ENCODE measurements at regions not wholly inside any gene's neighbourhood (a gene's known extent, or its start where the extent isn't known, plus 50 kb on each side); places are given as distances from the start of the nearest gene placed in this dataset.
"Not testable (repeated sequence)": the region's sequence is repeated elsewhere in the genome, so short reads cannot be mapped to it uniquely, and the experiment has no call there.

DNA sequence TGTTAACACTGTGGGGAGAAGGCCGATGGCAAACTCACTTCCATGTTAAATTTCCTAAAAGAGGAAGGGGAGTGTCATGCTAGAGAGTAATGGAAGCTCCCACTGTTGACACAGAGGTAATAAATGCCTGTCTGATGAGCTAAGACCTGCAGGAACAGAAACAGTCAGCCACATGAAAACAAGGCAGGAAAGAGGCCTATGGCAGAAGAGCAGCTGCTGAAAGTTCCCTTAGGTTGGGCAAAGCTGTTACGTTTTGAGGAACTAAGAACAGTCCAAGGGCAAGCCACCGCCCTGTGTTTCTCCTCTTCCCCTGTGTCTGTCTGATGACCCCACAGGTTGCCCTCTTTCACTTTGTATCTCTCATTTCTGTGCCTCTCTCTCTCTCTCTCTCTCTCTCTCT, 422.6 kb downstream of the TMEM121 start:
- not testable (repeated sequence) for TF ChIP-seq CREB1 (CRISPR knock-in tag; IDR thresholded peaks at IDR 0.05; ENCODE audit: low read depth); EZH2 (IDR thresholded peaks at IDR 0.05; ENCODE audit: low read depth, unreplicated experiment); JUNB (IDR thresholded peaks at IDR 0.05; ENCODE audit: unreplicated experiment); EZH2phosphoT487 (IDR thresholded peaks at IDR 0.05; ENCODE audit: unreplicated experiment); POLR2AphosphoS5 (IDR thresholded peaks at IDR 0.05; ENCODE audit: low read depth); ZNF114 (CRISPR knock-in tag; IDR thresholded peaks at IDR 0.05); ZNF331 (CRISPR knock-in tag; IDR thresholded peaks at IDR 0.05; ENCODE audit: low read depth); NANOG (IDR thresholded peaks at IDR 0.05; ENCODE audit: borderline replicate concordance)
- TF ChIP-seq, protein P1, sequence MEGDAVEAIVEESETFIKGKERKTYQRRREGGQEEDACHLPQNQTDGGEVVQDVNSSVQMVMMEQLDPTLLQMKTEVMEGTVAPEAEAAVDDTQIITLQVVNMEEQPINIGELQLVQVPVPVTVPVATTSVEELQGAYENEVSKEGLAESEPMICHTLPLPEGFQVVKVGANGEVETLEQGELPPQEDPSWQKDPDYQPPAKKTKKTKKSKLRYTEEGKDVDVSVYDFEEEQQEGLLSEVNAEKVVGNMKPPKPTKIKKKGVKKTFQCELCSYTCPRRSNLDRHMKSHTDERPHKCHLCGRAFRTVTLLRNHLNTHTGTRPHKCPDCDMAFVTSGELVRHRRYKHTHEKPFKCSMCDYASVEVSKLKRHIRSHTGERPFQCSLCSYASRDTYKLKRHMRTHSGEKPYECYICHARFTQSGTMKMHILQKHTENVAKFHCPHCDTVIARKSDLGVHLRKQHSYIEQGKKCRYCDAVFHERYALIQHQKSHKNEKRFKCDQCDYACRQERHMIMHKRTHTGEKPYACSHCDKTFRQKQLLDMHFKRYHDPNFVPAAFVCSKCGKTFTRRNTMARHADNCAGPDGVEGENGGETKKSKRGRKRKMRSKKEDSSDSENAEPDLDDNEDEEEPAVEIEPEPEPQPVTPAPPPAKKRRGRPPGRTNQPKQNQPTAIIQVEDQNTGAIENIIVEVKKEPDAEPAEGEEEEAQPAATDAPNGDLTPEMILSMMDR (conservative IDR thresholded peaks at IDR 0.05; ENCODE audit: low read depth in 2 of 2) = not testable (repeated sequence)
- TF ChIP-seq, protein P2, sequence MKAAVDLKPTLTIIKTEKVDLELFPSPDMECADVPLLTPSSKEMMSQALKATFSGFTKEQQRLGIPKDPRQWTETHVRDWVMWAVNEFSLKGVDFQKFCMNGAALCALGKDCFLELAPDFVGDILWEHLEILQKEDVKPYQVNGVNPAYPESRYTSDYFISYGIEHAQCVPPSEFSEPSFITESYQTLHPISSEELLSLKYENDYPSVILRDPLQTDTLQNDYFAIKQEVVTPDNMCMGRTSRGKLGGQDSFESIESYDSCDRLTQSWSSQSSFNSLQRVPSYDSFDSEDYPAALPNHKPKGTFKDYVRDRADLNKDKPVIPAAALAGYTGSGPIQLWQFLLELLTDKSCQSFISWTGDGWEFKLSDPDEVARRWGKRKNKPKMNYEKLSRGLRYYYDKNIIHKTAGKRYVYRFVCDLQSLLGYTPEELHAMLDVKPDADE (IDR thresholded peaks at IDR 0.05) = not testable (repeated sequence)
- TF ChIP-seq, protein P3, sequence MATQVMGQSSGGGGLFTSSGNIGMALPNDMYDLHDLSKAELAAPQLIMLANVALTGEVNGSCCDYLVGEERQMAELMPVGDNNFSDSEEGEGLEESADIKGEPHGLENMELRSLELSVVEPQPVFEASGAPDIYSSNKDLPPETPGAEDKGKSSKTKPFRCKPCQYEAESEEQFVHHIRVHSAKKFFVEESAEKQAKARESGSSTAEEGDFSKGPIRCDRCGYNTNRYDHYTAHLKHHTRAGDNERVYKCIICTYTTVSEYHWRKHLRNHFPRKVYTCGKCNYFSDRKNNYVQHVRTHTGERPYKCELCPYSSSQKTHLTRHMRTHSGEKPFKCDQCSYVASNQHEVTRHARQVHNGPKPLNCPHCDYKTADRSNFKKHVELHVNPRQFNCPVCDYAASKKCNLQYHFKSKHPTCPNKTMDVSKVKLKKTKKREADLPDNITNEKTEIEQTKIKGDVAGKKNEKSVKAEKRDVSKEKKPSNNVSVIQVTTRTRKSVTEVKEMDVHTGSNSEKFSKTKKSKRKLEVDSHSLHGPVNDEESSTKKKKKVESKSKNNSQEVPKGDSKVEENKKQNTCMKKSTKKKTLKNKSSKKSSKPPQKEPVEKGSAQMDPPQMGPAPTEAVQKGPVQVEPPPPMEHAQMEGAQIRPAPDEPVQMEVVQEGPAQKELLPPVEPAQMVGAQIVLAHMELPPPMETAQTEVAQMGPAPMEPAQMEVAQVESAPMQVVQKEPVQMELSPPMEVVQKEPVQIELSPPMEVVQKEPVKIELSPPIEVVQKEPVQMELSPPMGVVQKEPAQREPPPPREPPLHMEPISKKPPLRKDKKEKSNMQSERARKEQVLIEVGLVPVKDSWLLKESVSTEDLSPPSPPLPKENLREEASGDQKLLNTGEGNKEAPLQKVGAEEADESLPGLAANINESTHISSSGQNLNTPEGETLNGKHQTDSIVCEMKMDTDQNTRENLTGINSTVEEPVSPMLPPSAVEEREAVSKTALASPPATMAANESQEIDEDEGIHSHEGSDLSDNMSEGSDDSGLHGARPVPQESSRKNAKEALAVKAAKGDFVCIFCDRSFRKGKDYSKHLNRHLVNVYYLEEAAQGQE (IDR thresholded peaks at IDR 0.05; ENCODE audit: unreplicated experiment) = not testable (repeated sequence)
- TF ChIP-seq, protein P4, sequence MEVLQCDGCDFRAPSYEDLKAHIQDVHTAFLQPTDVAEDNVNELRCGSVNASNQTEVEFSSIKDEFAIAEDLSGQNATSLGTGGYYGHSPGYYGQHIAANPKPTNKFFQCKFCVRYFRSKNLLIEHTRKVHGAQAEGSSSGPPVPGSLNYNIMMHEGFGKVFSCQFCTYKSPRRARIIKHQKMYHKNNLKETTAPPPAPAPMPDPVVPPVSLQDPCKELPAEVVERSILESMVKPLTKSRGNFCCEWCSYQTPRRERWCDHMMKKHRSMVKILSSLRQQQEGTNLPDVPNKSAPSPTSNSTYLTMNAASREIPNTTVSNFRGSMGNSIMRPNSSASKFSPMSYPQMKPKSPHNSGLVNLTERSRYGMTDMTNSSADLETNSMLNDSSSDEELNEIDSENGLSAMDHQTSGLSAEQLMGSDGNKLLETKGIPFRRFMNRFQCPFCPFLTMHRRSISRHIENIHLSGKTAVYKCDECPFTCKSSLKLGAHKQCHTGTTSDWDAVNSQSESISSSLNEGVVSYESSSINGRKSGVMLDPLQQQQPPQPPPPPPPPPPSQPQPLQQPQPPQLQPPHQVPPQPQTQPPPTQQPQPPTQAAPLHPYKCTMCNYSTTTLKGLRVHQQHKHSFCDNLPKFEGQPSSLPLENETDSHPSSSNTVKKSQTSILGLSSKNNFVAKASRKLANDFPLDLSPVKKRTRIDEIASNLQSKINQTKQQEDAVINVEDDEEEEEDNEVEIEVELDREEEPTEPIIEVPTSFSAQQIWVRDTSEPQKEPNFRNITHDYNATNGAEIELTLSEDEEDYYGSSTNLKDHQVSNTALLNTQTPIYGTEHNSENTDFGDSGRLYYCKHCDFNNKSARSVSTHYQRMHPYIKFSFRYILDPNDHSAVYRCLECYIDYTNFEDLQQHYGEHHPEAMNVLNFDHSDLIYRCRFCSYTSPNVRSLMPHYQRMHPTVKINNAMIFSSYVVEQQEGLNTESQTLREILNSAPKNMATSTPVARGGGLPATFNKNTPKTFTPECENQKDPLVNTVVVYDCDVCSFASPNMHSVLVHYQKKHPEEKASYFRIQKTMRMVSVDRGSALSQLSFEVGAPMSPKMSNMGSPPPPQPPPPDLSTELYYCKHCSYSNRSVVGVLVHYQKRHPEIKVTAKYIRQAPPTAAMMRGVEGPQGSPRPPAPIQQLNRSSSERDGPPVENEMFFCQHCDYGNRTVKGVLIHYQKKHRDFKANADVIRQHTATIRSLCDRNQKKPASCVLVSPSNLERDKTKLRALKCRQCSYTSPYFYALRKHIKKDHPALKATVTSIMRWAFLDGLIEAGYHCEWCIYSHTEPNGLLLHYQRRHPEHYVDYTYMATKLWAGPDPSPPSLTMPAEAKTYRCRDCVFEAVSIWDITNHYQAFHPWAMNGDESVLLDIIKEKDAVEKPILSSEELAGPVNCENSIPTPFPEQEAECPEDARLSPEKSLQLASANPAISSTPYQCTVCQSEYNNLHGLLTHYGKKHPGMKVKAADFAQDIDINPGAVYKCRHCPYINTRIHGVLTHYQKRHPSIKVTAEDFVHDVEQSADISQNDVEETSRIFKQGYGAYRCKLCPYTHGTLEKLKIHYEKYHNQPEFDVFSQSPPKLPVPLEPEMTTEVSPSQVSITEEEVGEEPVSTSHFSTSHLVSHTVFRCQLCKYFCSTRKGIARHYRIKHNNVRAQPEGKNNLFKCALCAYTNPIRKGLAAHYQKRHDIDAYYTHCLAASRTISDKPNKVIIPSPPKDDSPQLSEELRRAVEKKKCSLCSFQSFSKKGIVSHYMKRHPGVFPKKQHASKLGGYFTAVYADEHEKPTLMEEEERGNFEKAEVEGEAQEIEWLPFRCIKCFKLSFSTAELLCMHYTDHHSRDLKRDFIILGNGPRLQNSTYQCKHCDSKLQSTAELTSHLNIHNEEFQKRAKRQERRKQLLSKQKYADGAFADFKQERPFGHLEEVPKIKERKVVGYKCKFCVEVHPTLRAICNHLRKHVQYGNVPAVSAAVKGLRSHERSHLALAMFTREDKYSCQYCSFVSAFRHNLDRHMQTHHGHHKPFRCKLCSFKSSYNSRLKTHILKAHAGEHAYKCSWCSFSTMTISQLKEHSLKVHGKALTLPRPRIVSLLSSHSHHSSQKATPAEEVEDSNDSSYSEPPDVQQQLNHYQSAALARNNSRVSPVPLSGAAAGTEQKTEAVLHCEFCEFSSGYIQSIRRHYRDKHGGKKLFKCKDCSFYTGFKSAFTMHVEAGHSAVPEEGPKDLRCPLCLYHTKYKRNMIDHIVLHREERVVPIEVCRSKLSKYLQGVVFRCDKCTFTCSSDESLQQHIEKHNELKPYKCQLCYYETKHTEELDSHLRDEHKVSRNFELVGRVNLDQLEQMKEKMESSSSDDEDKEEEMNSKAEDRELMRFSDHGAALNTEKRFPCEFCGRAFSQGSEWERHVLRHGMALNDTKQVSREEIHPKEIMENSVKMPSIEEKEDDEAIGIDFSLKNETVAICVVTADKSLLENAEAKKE (CRISPR knock-in tag; IDR thresholded peaks at IDR 0.05) = not testable (repeated sequence)
